GM23338 (cell line): ENCODE measurements at regions not wholly inside any gene's neighbourhood (a gene's known extent, or its start where the extent isn't known, plus 50 kb on each side); places are given as distances from the start of the nearest gene placed in this dataset.

Experiments used
- ATAC-seq: fragments of 200-7000 bp; cut with Tn5 transposase; 3 replicates; pipeline ENCODE4 v1.9.1; 2020
- DNase-seq: peaks from one replicate; pipeline ENCODE4 v3.0.0-alpha.2; 2015; ENCODE audit warnings: low spot score
- H2AFZ ChIP-seq: fragments of 200-600 bp; sonication (generic); 2 replicates; pipeline ENCODE4 v1.8.0; 2016; ENCODE audit warnings: antibody characterized with exemption, mild to moderate bottlenecking, moderate library complexity
- H3F3A ChIP-seq: fragments of 200-600 bp; sonication (generic); replicated peaks from 2 replicates; pipeline ENCODE4 v1.8.0; 2017; ENCODE audit warnings: antibody characterized with exemption, mixed run types, low read depth
- H3K27ac ChIP-seq: fragments of 200-600 bp; sonication (generic); 2 replicates; pipeline ENCODE4 v1.6.1; 2016; ENCODE audit warnings: low read depth
- H3K27me3 ChIP-seq: fragments of 200-600 bp; sonication (generic); 2 replicates; pipeline ENCODE4 v1.8.0; 2016; ENCODE audit warnings: mild to moderate bottlenecking, mixed run types, moderate library complexity; ENCODE audit not compliant: insufficient read depth
- H3K36me3 ChIP-seq: fragments of 200-600 bp; sonication (generic); 2 replicates; pipeline ENCODE4 v1.8.0; 2016; ENCODE audit warnings: mild to moderate bottlenecking; ENCODE audit not compliant: insufficient read depth
- H3K4me1 ChIP-seq: fragments of 200-600 bp; sonication (generic); 2 replicates; pipeline ENCODE4 v1.8.0; 2016; ENCODE audit warnings: mild to moderate bottlenecking, moderate library complexity; ENCODE audit not compliant: insufficient read depth
- H3K4me2 ChIP-seq: fragments of 200-600 bp; sonication (generic); 2 replicates; pipeline ENCODE4 v1.7.1; 2017; ENCODE audit warnings: mixed run types
- H3K4me3 ChIP-seq: fragments of 200-600 bp; sonication (generic); 2 replicates; pipeline ENCODE4 v1.6.1; 2016; ENCODE audit warnings: mixed run types
- H3K79me2 ChIP-seq: fragments of 200-600 bp; sonication (generic); replicated peaks from 2 replicates; pipeline ENCODE4 v1.8.0; 2017; ENCODE audit warnings: mild to moderate bottlenecking; ENCODE audit not compliant: insufficient read depth
- H3K9me2 ChIP-seq: fragments of 200-600 bp; sonication (generic); 2 replicates; pipeline ENCODE4 v1.8.0; 2017; ENCODE audit not compliant: insufficient read depth
- H4K20me1 ChIP-seq: fragments of 200-600 bp; sonication (generic); replicated peaks from 2 replicates; pipeline ENCODE4 v1.8.0; 2017; ENCODE audit warnings: mild to moderate bottlenecking; ENCODE audit not compliant: insufficient read depth
- H3K27ac Mint-ChIP-seq: 2 replicates; pipeline ENCODE4 v1.8.0; 2020; ENCODE audit warnings: inconsistent platforms, mild to moderate bottlenecking, moderate library complexity, mixed read lengths
- H3K27me3 Mint-ChIP-seq: 3 replicates; pipeline ENCODE4 v1.8.0; 2022; ENCODE audit warnings: low read depth, mild to moderate bottlenecking, moderate library complexity, mixed read lengths, inconsistent platforms; ENCODE audit not compliant: insufficient read depth, poor library complexity
- H3K36me3 Mint-ChIP-seq: 3 replicates; pipeline ENCODE4 v1.8.0; 2021; ENCODE audit warnings: low read depth, mild to moderate bottlenecking, inconsistent platforms, moderate library complexity, mixed read lengths
- H3K4me1 Mint-ChIP-seq: 3 replicates; pipeline ENCODE4 v1.8.0; 2020; ENCODE audit warnings: mild to moderate bottlenecking, inconsistent platforms, mixed read lengths
- H3K4me3 Mint-ChIP-seq: 3 replicates; pipeline ENCODE4 v1.8.0; 2021; ENCODE audit warnings: moderate library complexity, mild to moderate bottlenecking, inconsistent platforms, mixed read lengths
- H3K9me3 Mint-ChIP-seq: 3 replicates; pipeline ENCODE4 v1.8.0; 2020; ENCODE audit warnings: moderate library complexity, mild to moderate bottlenecking, inconsistent platforms, mixed read lengths
- CREB1 ChIP-seq: fragments of 250-450 bp; sonication (Bioruptor Pico); IDR thresholded peaks from 2 replicates; pipeline ENCODE4 v1.5.0; 2020; ENCODE audit warnings: low read depth, mild to moderate bottlenecking, moderate library complexity
- EZH2phosphoT487 ChIP-seq: fragments of 200-600 bp; sonication (generic); IDR thresholded peaks from one replicate; pipeline ENCODE4 v1.8.1; 2018; ENCODE audit warnings: antibody characterized with exemption; ENCODE audit not compliant: unreplicated experiment
- JUNB ChIP-seq: IDR thresholded peaks from one replicate; pipeline ENCODE4 v1.6.1; 2016; ENCODE audit warnings: antibody characterized with exemption; ENCODE audit not compliant: unreplicated experiment
- NANOG ChIP-seq: IDR thresholded peaks from 2 replicates; pipeline ENCODE4 v1.6.1; 2016; ENCODE audit warnings: antibody characterized with exemption, borderline replicate concordance
- STAT1 ChIP-seq: IDR thresholded peaks from one replicate; pipeline ENCODE4 v1.6.1; 2016; ENCODE audit warnings: antibody characterized with exemption; ENCODE audit not compliant: unreplicated experiment
- ZNF114 ChIP-seq: fragments of 250-450 bp; sonication (Bioruptor Pico); IDR thresholded peaks from 2 replicates; pipeline ENCODE4 v1.5.0; 2020; ENCODE audit warnings: mild to moderate bottlenecking, moderate library complexity
- ZNF462 ChIP-seq: fragments of 250-450 bp; sonication (Bioruptor Pico); IDR thresholded peaks from 2 replicates; pipeline ENCODE4 v1.5.0; 2020; ENCODE audit warnings: mild to moderate bottlenecking, moderate library complexity
- TF ChIP-seq, protein P1 (sequence below): IDR thresholded peaks from one replicate; pipeline ENCODE4 v1.6.1; 2018; ENCODE audit warnings: antibody characterized with exemption; ENCODE audit not compliant: unreplicated experiment
- TF ChIP-seq, protein P2 (sequence below): IDR thresholded peaks from 2 replicates; pipeline ENCODE4 v1.6.1; 2016; ENCODE audit warnings: antibody characterized with exemption
- TF ChIP-seq, protein P3 (sequence below), 2 experiments: fragments of 200-600 bp in 1 of 2; sonication (generic) in 1 of 2; conservative IDR thresholded peaks; 2 replicates each; pipeline versions ENCODE4 v1.5.1 to v1.6.1; 2016 to 2017; ENCODE audit warnings: antibody characterized with exemption in 2 of 2, low read depth in 2 of 2, mild to moderate bottlenecking in 2 of 2, moderate library complexity in 1 of 2

DNA sequence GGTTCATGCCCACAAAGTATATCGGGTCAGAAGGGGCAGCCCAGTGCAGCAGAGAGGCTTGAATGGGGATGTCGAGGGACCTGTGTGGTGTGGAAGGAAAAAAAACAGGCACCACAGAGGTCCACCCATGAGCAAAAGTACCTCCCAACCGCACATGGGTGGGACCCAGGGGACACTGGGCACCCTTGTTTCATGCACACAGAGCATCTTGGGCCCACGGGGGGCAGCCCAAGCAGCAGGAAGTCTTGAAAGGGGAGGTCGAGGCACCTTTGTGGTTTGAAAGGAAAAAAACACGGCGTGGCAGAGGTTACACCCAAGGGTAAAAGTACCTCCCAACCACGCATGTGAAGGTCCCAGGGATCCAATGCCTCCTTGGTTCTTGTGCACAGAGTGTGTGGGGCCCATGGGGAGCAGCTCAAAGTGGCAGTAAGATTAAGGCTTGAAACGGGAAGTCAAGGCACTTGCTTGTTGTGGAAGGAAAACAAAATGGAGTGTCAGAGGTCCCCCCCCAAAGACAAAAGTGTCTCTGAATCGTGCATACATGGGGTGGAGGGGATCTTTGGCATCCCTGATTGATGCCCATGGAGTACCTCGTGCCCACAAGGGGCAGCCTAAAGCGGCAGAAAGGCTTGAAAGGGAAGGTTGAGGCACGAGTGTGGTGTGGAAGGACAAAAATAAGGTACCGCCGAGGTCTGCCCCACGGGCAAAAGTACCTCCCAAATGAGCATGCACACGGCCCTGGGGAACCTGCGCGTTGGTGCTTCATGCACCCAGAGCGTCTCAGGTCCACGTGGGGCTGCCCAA is 575.5 kb downstream of the ALG10 start:
- peaks cover 100% of the 10 kb centered on the region for H3K9me3 Mint-ChIP-seq

More for the DNA sequence above, 575.5 kb downstream of the ALG10 start:
- H3K36me3 ChIP-seq: peaks cover 5% of the 10 kb centered on the region; the same call in 1 of the 2 replicates
- no peak overlapping the region for H3K27ac ChIP-seq
- no peaks in the 10 kb centered on the region for H4K20me1 ChIP-seq
- H3K4me3 Mint-ChIP-seq: no peak overlapping the region
- H2AFZ ChIP-seq: no peak overlapping the region
- no peak for ATAC-seq
- H3K4me2 ChIP-seq: no peak overlapping the region
- no peaks in the 10 kb centered on the region for H3K79me2 ChIP-seq
- peaks cover 6% of the 10 kb centered on the region for H3K27me3 Mint-ChIP-seq
- H3K27me3 ChIP-seq: no peaks in the 10 kb centered on the region
- H3K4me1 ChIP-seq: no peaks in the 10 kb centered on the region
- DNase-seq: no peak
- TF ChIP-seq, protein P1, sequence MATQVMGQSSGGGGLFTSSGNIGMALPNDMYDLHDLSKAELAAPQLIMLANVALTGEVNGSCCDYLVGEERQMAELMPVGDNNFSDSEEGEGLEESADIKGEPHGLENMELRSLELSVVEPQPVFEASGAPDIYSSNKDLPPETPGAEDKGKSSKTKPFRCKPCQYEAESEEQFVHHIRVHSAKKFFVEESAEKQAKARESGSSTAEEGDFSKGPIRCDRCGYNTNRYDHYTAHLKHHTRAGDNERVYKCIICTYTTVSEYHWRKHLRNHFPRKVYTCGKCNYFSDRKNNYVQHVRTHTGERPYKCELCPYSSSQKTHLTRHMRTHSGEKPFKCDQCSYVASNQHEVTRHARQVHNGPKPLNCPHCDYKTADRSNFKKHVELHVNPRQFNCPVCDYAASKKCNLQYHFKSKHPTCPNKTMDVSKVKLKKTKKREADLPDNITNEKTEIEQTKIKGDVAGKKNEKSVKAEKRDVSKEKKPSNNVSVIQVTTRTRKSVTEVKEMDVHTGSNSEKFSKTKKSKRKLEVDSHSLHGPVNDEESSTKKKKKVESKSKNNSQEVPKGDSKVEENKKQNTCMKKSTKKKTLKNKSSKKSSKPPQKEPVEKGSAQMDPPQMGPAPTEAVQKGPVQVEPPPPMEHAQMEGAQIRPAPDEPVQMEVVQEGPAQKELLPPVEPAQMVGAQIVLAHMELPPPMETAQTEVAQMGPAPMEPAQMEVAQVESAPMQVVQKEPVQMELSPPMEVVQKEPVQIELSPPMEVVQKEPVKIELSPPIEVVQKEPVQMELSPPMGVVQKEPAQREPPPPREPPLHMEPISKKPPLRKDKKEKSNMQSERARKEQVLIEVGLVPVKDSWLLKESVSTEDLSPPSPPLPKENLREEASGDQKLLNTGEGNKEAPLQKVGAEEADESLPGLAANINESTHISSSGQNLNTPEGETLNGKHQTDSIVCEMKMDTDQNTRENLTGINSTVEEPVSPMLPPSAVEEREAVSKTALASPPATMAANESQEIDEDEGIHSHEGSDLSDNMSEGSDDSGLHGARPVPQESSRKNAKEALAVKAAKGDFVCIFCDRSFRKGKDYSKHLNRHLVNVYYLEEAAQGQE: no peak
- TF ChIP-seq ZNF462 (CRISPR knock-in tag) (no peak), ZNF114 (CRISPR knock-in tag) (no peak), EZH2phosphoT487 (no peak), STAT1 (no peak), NANOG (no peak), JUNB (no peak), CREB1 (CRISPR knock-in tag) (no peak)
- TF ChIP-seq, protein P2, sequence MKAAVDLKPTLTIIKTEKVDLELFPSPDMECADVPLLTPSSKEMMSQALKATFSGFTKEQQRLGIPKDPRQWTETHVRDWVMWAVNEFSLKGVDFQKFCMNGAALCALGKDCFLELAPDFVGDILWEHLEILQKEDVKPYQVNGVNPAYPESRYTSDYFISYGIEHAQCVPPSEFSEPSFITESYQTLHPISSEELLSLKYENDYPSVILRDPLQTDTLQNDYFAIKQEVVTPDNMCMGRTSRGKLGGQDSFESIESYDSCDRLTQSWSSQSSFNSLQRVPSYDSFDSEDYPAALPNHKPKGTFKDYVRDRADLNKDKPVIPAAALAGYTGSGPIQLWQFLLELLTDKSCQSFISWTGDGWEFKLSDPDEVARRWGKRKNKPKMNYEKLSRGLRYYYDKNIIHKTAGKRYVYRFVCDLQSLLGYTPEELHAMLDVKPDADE: no peak
- TF ChIP-seq, protein P3, sequence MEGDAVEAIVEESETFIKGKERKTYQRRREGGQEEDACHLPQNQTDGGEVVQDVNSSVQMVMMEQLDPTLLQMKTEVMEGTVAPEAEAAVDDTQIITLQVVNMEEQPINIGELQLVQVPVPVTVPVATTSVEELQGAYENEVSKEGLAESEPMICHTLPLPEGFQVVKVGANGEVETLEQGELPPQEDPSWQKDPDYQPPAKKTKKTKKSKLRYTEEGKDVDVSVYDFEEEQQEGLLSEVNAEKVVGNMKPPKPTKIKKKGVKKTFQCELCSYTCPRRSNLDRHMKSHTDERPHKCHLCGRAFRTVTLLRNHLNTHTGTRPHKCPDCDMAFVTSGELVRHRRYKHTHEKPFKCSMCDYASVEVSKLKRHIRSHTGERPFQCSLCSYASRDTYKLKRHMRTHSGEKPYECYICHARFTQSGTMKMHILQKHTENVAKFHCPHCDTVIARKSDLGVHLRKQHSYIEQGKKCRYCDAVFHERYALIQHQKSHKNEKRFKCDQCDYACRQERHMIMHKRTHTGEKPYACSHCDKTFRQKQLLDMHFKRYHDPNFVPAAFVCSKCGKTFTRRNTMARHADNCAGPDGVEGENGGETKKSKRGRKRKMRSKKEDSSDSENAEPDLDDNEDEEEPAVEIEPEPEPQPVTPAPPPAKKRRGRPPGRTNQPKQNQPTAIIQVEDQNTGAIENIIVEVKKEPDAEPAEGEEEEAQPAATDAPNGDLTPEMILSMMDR (conservative IDR thresholded peaks at IDR 0.05; ENCODE audit: low read depth in 2 of 2): no peak
- no peaks in the 10 kb centered on the region for H3K9me2 ChIP-seq
- H3K4me1 Mint-ChIP-seq: no peaks in the 10 kb centered on the region
- peaks cover 59% of the 10 kb centered on the region for H3K36me3 Mint-ChIP-seq
- H3K4me3 ChIP-seq: no peak overlapping the region
- H3F3A ChIP-seq: no peaks in the 10 kb centered on the region
- H3K27ac Mint-ChIP-seq: no peak overlapping the region
